Gastrocnemius medialis (tissue), 4 donors: ENCODE measurements at regions not wholly inside any gene's neighbourhood (a gene's known extent, or its start where the extent isn't known, plus 50 kb on each side); places are given as distances from the start of the nearest gene placed in this dataset.

Experiments used
- ATAC-seq, 2 donors: fragments of 150-250 bp; one replicate each; pipeline ENCODE4 v1.9.1; 2016
- DNase-seq, 2 donors: peaks; one replicate each; pipeline ENCODE4 v3.0.0-alpha.2; 2019
- H3K27ac ChIP-seq, 4 donors: fragments of 200-600 bp; sonication (generic); 1 replicate in 1 of 4; 2 replicates in 3 of 4; pipeline ENCODE4 v1.5.1; 2016 to 2018; ENCODE audit warnings: mild to moderate bottlenecking in 2 of 4, moderate library complexity in 1 of 4
- H3K27me3 ChIP-seq, 3 donors: fragments of 200-600 bp; sonication (generic) in 2 of 3; 1 replicate in 1 of 3; 2 replicates in 2 of 3; pipeline versions ENCODE4 v1.5.1 to v1.6.0; 2016 to 2019; ENCODE audit warnings: mild to moderate bottlenecking in 1 of 3, moderate library complexity in 1 of 3
- H3K36me3 ChIP-seq, 2 donors: fragments of 200-600 bp; sonication (generic) in 1 of 2; one replicate each; pipeline ENCODE4 v1.5.1; 2017 to 2018
- H3K4me1 ChIP-seq, 2 donors: fragments of 200-600 bp; sonication (generic) in 1 of 2; one replicate each; pipeline ENCODE4 v1.5.1; 2016 to 2017; ENCODE audit warnings: mild to moderate bottlenecking in 2 of 2
- H3K4me3 ChIP-seq, 4 donors: fragments of 200-600 bp; sonication (generic) in 3 of 4; 1 replicate in 1 of 4; 2 replicates in 3 of 4; pipeline ENCODE4 v1.5.1; 2016 to 2019; ENCODE audit warnings: mild to moderate bottlenecking in 2 of 4
- H3K9me3 ChIP-seq, 3 donors: fragments of 200-600 bp; sonication (generic) in 2 of 3; 1 replicate in 1 of 3; 2 replicates in 2 of 3; pipeline ENCODE4 v1.5.1; 2016 to 2019
- POLR2A ChIP-seq, 2 donors: fragments of 450-650 bp; IDR thresholded peaks; one replicate each; pipeline ENCODE4 v1.6.1; 2017; ENCODE audit warnings: antibody characterized with exemption in 2 of 2, mild to moderate bottlenecking in 2 of 2, moderate library complexity in 2 of 2
- in situ Hi-C, 4 donors: fragments of 200-750 bp; cut with MboI; loops; one replicate each; pipeline versions ENCODE4 v1.15.0 to v1.8.0; 2017; ENCODE audit warnings: low sequenced_read_pairs in 4 of 4
- intact Hi-C: fragments of 100-400 bp; cut with DNase I; formaldehyde crosslinking; loops from one replicate; pipeline ENCODE4 v1.15.1; 2023; ENCODE audit warnings: low total_unique reads
- TF ChIP-seq, protein P1 (sequence below), 5 experiments: fragments of 450-650 bp in 3 of 5; fragments of 200-600 bp in 2 of 5; sonication (generic) in 2 of 5; IDR thresholded peaks in 4 of 5; conservative IDR thresholded peaks in 1 of 5; 1 replicate in 4 of 5; 2 replicates in 1 of 5; pipeline ENCODE4 v1.5.1; 2016 to 2019; ENCODE audit warnings: antibody characterized with exemption in 5 of 5, mild to moderate bottlenecking in 3 of 5, moderate library complexity in 3 of 5

DNA sequence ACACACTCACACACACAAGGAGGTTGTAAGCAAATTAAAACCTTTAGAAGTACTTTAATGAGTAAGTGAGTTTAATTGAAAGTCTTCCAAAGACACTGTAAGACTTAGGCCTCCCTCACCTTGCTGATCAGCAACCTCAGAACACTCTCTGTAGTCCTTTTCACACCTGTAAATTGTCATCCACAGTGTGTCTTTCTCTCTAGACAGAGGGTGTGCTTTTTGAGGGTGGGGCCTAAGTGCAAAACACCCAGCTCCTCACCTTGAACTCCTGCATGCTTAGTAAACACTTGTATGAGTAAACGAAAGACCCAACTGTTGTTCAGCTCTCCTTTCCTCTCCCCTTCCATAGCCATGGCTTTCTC lies 183.2 kb upstream of the IL12A start:
- Histone ChIP-seq H3K9me3 (no peaks in the 10 kb centered on the region), H3K36me3 (no peaks in the 10 kb centered on the region), H3K27me3 (no peaks in the 10 kb centered on the region), H3K27ac (peak overlapping the region in 1 of 4 donors; percentile 17), H3K4me3 (no peak overlapping the region), H3K4me1 (peaks cover 0 to 6% of the 10 kb centered on the region in 2 donors)
- in situ Hi-C loops: loop anchor here (10.0 to 25.0 kb wide), 5 partner anchors 191 to 968 kb away; no protein-coding TSS in a partner anchor
- no peak for ATAC-seq
- no peak for TF ChIP-seq POLR2A (IDR thresholded peaks at IDR 0.05)
- TF ChIP-seq, protein P1, sequence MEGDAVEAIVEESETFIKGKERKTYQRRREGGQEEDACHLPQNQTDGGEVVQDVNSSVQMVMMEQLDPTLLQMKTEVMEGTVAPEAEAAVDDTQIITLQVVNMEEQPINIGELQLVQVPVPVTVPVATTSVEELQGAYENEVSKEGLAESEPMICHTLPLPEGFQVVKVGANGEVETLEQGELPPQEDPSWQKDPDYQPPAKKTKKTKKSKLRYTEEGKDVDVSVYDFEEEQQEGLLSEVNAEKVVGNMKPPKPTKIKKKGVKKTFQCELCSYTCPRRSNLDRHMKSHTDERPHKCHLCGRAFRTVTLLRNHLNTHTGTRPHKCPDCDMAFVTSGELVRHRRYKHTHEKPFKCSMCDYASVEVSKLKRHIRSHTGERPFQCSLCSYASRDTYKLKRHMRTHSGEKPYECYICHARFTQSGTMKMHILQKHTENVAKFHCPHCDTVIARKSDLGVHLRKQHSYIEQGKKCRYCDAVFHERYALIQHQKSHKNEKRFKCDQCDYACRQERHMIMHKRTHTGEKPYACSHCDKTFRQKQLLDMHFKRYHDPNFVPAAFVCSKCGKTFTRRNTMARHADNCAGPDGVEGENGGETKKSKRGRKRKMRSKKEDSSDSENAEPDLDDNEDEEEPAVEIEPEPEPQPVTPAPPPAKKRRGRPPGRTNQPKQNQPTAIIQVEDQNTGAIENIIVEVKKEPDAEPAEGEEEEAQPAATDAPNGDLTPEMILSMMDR (IDR thresholded peaks at IDR 0.05 in 4 of 5, conservative IDR thresholded peaks at IDR 0.05 in 1 of 5): no peak
- intact Hi-C loops: loop anchor here (1.0 to 5.0 kb wide), 4 partner anchors 43 to 542 kb away; no protein-coding TSS in a partner anchor
- no peak for DNase-seq

DNA sequence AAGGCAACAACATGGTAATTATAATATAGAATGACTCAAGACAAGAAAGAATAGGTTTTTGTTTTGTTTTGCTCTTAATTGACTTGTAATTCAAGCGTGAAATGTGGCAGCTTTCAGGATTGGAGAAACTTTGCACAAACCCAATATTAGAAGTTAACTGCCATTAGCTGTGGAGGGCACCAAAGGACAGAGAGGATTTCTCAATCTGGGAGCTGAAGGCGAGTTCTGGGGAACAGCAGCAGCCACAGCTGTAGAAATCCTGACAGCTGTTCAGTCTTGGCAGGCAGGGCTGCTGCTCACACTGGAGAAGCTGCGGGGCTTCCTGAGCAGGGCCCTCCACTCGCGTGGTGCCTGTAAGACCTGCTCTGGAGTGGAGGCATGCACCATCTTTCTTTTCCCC lies 182.2 kb upstream of the IL12A start:
- Histone ChIP-seq H3K4me1 (peaks cover 0 to 6% of the 10 kb centered on the region in 2 donors), H3K9me3 (no peaks in the 10 kb centered on the region), H3K36me3 (no peaks in the 10 kb centered on the region), H3K27ac (no peak overlapping the region), H3K27me3 (no peaks in the 10 kb centered on the region), H3K4me3 (no peak overlapping the region)
- intact Hi-C loops: loop anchor here (5.0 kb wide), 1 partner anchor 484 kb away; no protein-coding TSS in a partner anchor
- ATAC-seq (peak; percentile 53 to 62), DNase-seq (peak; percentile 27 to 28)
- TF ChIP-seq POLR2A (IDR thresholded peaks at IDR 0.05): no peak
- TF ChIP-seq, protein P1 (IDR thresholded peaks at IDR 0.05 in 4 of 5, conservative IDR thresholded peaks at IDR 0.05 in 1 of 5): no peak
- in situ Hi-C loops: loop anchor here (10.0 to 25.0 kb wide), 5 partner anchors 192 to 969 kb away; no protein-coding TSS in a partner anchor

DNA sequence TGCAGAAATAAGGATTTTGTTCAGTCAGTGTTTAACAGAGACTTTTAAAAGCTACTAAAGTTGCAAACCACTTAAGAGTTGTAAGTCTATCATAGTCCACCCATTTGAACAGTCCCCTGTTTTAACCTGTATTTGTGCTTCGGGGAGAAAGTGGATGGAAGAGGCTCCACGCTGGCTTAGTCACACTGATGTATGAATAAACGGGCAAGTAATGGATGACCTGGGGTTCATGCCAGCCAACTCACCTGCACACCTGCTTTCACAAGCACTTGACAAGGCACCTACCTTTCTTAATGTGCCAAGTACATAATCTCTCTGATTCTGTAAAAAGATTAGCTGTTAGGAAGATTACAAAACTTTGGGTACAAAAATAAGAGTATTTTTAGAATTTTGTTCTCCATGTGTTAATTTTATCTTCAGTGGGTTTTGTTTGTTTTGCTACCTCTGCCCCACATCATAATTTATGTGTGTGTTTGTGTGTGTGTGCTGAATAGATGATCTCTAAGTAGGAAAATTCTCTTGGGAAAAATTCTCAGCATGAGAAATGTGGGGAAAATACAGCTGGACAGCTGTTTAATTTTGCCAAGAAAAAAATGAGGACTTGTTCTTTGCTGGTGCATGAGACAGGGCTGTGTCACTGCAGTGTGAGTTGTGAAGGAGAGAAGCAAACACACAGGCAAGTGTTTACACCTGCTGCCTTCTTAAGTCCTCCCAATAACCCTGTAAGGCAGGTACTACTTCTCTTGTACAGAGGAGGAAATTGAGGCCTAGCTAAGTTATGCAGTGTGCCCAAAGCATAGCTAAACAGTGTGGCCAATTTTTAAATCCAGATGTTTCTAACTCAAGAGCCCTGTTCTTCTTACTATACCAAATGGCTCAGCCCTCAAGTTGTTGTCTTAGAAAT lies 181.2 kb upstream of the IL12A start:
- DNase-seq: no peak
- ATAC-seq: no peak
- Histone ChIP-seq H3K4me3 (no peak overlapping the region), H3K27me3 (no peaks in the 10 kb centered on the region), H3K27ac (peak overlapping the region in 2 of 4 donors; percentile 1 to 38), H3K36me3 (no peaks in the 10 kb centered on the region), H3K9me3 (no peaks in the 10 kb centered on the region), H3K4me1 (peaks cover 0 to 6% of the 10 kb centered on the region in 2 donors)
- intact Hi-C loops (loop anchor here (5.0 kb wide), 1 partner anchor 485 kb away; no protein-coding TSS in a partner anchor), in situ Hi-C loops (loop anchor here (10.0 to 25.0 kb wide), 5 partner anchors 193 to 970 kb away; no protein-coding TSS in a partner anchor)
- TF ChIP-seq, protein P1 (IDR thresholded peaks at IDR 0.05 in 4 of 5, conservative IDR thresholded peaks at IDR 0.05 in 1 of 5): no peak

DNA sequence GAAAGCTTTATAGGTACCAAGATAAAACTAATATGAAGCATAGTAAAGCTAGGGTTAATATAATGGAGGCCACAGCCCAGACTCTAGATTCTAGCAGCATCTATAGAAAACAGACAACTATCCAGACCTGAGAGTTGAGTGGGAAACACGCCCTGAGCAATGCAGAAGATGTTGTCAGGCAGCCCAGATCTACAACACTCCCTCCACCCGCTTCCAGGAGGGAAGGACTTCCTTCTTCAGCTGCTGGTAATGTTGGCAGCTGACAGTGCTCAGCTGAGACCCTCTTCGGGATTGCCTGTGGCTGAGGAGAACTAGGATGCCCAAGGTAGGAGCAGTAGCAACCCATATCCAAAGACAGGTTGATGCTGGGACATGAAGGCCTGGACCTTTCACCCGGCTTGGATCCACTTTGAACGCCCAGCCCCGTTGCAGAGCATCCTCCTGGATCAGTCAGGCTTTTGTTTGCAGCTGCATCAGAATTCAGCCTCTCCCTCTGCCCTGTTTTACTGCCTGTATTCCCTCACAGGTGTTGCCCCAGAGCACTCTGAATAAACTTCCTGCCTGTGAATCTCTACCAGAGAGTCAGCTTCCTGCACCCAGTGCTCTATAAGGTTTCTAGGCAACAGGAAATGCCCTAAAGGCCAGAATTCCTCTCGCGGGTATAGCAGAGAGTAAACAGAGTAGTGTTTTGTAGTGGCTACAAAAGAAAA lies 174.7 kb upstream of the IL12A start:
- in situ Hi-C loops (loop anchor here (5.0 to 25.0 kb wide), 5 partner anchors 193 to 977 kb away; partner anchors contain the start of genes IFT80 (in 1 of the 4) and SMC4 (in 1 of the 4)), intact Hi-C loops (no loop called here)
- H3K9me3 ChIP-seq: no peaks in the 10 kb centered on the region
- no peak for ATAC-seq
- peaks cover 4 to 8% of the 10 kb centered on the region in 2 donors for H3K4me1 ChIP-seq
- H3K27me3 ChIP-seq: no peaks in the 10 kb centered on the region
- H3K27ac ChIP-seq: no peak overlapping the region
- no peak overlapping the region for H3K4me3 ChIP-seq
- DNase-seq: no peak
- TF ChIP-seq POLR2A (IDR thresholded peaks at IDR 0.05): no peak
- TF ChIP-seq, protein P1 (IDR thresholded peaks at IDR 0.05 in 4 of 5, conservative IDR thresholded peaks at IDR 0.05 in 1 of 5): no peak
- H3K36me3 ChIP-seq: no peaks in the 10 kb centered on the region
